ENCODE measurements at regions not wholly inside any gene's neighbourhood (a gene's known extent, or its start where the extent isn't known, plus 50 kb on each side); places are given as distances from the start of the nearest gene placed in this dataset.

DNA sequence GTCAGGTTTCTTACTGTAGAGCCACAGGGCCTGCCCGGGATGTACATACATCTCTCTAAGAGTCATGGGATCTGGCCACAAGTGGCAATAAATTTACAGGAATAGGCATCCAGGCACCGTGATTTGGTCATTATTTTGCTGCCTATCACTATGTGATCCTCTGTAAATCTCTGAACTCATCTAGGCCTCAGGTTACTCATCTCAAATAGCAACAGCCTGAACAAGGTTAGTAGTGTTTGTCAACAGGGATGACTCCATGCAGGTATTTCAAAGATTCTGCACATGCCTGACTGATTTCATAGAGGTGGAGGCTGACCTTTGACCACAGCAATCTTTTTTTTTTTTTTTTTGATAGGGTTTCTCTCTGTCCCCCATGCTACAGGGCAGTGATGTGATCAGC lies 88.8 kb upstream of the TBL1XR1 start (continued):
- TF ChIP-seq NR2F1 (CRISPR knock-in tag; IDR thresholded peaks at IDR 0.05) (peak; percentile 63 to 91; a peak in 3 of 4 replicates), THRA (CRISPR knock-in tag; IDR thresholded peaks at IDR 0.05; ENCODE audit: borderline replicate concordance) (0 out of 2 replicates have a peak, but pooled peaks have one; percentile 32), KDM5A (IDR thresholded peaks at IDR 0.05; ENCODE audit: borderline replicate concordance, low read length) (no peak), SRSF1 (optimal IDR thresholded peaks at IDR 0.05; ENCODE audit: low read depth, low read length) (no peak), RARA (CRISPR knock-in tag; IDR thresholded peaks at IDR 0.05) (peak; percentile 54), ZFX (CRISPR knock-in tag; IDR thresholded peaks at IDR 0.05; ENCODE audit: low read depth) (peak; percentile 39; the same call in 1 of the 2 replicates), HMGXB4 (CRISPR knock-in tag; IDR thresholded peaks at IDR 0.05; ENCODE audit: borderline replicate concordance in 1 of 2, low read depth in 1 of 2) (no peak)
- TF ChIP-seq, protein P1, sequence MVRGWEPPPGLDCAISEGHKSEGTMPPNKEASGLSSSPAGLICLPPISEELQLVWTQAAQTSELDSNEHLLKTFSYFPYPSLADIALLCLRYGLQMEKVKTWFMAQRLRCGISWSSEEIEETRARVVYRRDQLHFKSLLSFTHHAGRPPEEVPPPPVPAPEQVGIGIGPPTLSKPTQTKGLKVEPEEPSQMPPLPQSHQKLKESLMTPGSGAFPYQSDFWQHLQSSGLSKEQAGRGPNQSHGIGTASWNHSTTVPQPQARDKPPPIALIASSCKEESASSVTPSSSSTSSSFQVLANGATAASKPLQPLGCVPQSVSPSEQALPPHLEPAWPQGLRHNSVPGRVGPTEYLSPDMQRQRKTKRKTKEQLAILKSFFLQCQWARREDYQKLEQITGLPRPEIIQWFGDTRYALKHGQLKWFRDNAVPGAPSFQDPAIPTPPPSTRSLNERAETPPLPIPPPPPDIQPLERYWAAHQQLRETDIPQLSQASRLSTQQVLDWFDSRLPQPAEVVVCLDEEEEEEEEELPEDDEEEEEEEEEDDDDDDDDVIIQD (CRISPR knock-in tag; IDR thresholded peaks at IDR 0.05; ENCODE audit: low read depth), result 0 out of 2 replicates have a peak, but pooled peaks have one; percentile 12
